HepG2 (cell line): ENCODE measurements at regions not wholly inside any gene's neighbourhood (a gene's known extent, or its start where the extent isn't known, plus 50 kb on each side); places are given as distances from the start of the nearest gene placed in this dataset.

Experiments
- BRCA1 ChIP-seq: sonication (generic); formaldehyde crosslinking; IDR thresholded peaks from 2 replicates; pipeline ENCODE4 v1.4.0; 2020; ENCODE audit warnings: missing genetic modification reagents
- CTCF ChIP-seq: sonication (generic); formaldehyde crosslinking; IDR thresholded peaks from 2 replicates; pipeline ENCODE4 v1.5.0; 2020; ENCODE audit warnings: mild to moderate bottlenecking, missing genetic modification reagents, moderate library complexity
- LCORL ChIP-seq, 2 experiments: fragments of 450-650 bp in 1 of 2; sonication (generic) in 1 of 2; formaldehyde crosslinking in 1 of 2; IDR thresholded peaks; 2 replicates each; pipeline versions ENCODE4 v1.5.0 to v1.6.1; 2017 to 2020; ENCODE audit warnings: antibody characterized with exemption in 1 of 2, missing genetic modification reagents in 1 of 2
- RAD21 ChIP-seq: fragments of 450-650 bp; formaldehyde crosslinking; IDR thresholded peaks from 2 replicates; pipeline ENCODE4 v1.5.0; 2020; ENCODE audit warnings: mild to moderate bottlenecking
- SP1 ChIP-seq, 2 experiments: fragments of 450-650 bp in 1 of 2; sonication (generic) in 1 of 2; formaldehyde crosslinking in 1 of 2; IDR thresholded peaks; 2 replicates each; pipeline versions ENCODE4 v1.4.0 to v1.6.1; 2016 to 2020; ENCODE audit warnings: missing genetic modification reagents in 1 of 2
- U2AF2 ChIP-seq: fragments of 200-400 bp; formaldehyde crosslinking; IDR thresholded peaks from 2 replicates; pipeline ENCODE4 v1.6.1; 2017; ENCODE audit warnings: low read depth, mild to moderate bottlenecking, low read length
- ZNF274 ChIP-seq: sonication (generic); formaldehyde crosslinking; IDR thresholded peaks from 2 replicates; pipeline ENCODE4 v1.5.1; 2020; ENCODE audit warnings: mild to moderate bottlenecking, missing genetic modification reagents

GRCh38 chr17:63285551-63285950 lies 160.6 kb downstream of the CYB561 start:
- TF ChIP-seq SP1 (IDR thresholded peaks at IDR 0.05) = no peak
- TF ChIP-seq SP1 (CRISPR knock-in tag; IDR thresholded peaks at IDR 0.05) = no peak
- TF ChIP-seq U2AF2 = no peak
- TF ChIP-seq CTCF (CRISPR knock-in tag) = no peak
- no peak for TF ChIP-seq ZNF274
- no peak for TF ChIP-seq BRCA1
- no peak for TF ChIP-seq RAD21 (CRISPR knock-in tag)
- TF ChIP-seq LCORL (IDR thresholded peaks at IDR 0.05) = no peak
- no peak for TF ChIP-seq LCORL (CRISPR knock-in tag; IDR thresholded peaks at IDR 0.05)
